Muscle of back (tissue), 3 donors: ENCODE measurements at regions not wholly inside any gene's neighbourhood (a gene's known extent, or its start where the extent isn't known, plus 50 kb on each side); places are given as distances from the start of the nearest gene placed in this dataset.
"Not testable (repeated sequence)": the region's sequence is repeated elsewhere in the genome, so short reads cannot be mapped to it uniquely, and the experiment has no call there.

Source experiments
- DNase-seq, 3 donors: peaks; one replicate each; pipeline versions ENCODE4 v3.0.0 to v3.0.0-alpha.2; 2013

DNA sequence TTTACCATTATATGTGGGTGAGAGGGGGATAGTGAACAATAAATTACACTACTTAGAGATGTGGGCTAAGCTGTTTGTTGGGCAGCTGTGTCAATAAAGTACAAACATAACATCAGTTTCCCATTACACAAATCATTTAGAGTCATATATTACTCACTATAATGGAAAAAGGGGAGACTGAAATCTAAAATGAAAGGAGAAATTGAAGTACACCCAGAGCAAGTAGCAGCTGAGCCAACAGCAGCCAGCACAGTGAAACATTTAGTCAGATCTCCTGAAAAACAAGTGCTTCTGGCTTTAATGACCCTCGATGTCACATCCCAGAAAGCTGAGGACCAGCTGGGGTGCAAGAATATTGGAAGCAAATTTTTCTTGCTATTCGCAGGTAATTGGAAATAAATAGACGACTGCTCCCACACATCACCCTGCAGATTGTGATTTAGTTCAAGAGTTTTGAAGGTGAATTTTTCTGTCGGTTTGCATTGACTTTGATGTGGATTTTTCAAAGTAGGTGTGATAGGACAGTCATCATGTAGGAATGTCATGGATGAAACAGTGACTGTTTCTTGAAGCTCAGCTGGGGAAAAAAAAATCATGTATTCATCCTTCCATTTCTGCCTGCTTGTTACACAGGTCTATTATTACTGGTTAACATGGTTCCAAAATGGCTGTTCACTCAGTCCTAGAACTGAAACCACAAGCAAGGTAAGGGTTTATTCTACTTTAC lies 1607.3 kb upstream of the CELF4 start:
- no peak for DNase-seq

DNA sequence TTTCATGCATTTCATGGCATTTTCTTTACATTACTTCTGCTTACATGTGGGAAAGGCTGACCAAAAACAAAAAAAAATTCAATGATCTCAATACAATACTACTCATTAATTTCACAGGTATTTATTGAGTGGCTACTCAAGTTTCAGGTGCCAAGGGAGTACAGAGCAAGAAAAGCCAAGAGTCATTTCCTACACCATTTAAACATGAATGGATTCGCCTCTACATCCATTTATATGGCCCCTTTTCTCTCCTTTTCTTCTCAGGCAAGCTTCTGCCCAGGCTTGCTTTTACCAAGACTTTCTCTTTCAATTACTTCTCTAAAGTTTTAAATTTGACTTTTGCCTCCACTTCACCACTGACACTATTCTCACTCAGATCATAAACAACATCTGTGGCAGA lies 1603.1 kb upstream of the CELF4 start:
- DNase-seq, result no peak

DNA sequence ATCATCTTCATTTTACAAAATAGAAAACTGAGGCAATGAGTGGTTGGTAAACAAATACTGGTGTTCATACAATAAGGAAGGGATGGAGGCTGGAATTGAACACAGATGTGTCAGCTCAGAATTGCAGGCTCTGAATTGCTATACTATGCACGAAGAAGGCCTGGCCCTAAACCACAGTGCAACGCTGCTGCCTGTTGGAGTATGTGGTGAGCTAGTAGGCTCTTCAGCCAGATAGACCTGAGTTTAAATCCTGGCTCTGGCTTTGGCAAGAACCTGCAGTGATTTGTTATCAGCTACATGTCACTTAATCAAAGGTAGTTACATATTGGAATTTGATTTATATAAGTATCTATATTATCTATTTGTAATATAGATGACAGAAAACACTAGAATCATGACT lies 1602.4 kb upstream of the CELF4 start:
- no peak for DNase-seq

DNA sequence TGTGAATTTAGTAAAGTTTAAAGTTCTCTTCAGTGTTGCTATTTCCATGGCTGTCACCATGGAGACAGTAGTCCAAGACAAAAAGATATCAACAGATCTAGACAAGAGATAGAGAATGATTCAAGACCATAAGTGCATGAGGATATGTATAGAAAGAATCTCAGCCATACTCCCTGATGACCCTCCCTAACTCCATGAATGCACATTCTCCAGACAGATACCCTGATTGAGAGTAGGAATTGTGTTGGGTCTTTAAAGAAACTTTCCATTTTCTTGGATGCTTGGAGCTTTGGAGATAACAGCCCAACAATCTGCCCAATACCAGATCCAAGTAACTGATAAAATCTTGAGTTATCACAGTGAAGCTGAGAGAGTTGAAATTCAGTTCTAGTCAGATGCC lies 1601.2 kb upstream of the CELF4 start:
- no peak for DNase-seq

DNA sequence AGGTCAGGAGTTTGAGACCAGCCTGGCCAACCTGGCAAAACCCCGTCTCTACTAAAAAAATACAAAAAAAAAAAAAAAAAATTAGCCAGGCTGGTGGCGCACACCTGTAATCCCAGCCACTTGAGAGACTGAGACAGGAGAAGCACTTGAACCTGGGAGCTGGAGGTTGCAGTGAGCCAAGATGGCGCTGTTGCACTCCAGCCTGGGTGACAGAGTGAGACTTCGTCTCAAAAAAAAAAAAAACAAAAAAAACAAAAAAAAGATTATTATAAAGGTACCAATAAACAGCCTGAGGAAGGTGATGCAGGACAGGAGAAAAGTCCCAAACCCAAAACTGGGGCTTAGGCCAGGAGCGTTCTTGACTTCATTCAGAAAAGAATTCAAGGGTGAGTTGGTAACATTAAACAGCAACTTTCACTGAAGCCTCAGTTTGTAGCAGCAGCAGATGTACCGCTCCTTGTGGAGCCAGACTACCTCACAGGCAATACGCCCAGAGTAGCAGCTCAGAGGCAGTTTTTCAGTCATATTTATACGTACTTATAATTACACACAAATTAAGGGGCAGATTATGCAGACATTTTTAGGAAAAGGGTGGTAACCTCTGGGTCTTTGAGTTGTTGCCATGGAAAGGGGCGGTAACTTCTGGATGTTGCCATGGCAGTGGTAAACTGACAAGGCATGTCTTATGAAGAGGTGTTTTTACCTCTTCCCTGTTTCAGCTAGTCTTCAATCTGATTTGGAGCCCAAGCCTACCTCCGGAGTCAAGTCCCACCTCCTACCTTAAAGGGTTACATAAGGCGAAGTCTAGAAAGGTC lies 1596.6 kb upstream of the CELF4 start:
- DNase-seq, result no peak

DNA sequence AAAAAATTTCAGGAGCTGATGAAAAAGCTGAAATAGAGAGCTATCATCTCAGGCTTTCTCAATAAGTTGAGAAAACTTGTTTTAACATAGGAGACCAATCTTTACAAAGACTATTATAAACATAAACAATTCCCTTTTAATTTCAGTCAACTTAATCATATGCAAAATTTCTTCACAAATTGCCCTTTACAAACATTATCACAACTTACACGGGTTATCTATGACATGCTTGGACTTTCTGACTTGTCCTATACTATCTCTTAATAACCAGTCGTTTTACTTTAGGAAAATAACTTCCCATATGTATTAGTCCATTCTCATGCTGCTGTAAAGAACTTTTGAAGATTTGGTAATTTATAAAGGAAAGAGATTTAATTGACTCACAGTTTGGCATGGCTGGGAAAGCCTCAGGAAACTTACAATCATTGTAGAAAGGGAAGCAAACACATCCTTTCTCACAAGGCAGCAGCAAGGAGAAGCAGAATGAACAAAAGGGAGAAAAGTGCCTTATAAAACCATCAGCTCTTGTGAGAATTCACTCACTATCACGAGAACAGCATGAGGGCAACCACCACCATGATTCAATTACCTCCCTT lies 1583.7 kb upstream of the CELF4 start:
- DNase-seq, result no peak

DNA sequence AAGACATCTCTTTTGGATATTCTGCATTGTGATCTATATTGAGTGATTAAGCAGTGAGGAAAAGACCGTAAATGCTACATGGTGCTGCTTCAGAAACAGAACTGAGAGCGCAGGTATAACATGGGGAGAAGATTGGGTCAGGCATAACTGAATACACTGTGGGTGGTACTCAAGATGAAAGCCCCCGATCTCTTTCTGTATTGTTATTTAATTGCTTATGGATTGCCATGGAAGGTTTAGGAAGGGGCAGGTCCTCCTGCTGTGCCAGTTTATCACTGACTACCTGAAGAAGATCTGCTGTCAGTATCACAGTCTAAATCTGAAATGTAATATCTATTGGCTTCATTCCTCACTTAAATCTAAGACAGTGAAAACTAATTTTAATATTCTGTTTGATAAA lies 1568.7 kb upstream of the CELF4 start:
- no peak for DNase-seq

DNA sequence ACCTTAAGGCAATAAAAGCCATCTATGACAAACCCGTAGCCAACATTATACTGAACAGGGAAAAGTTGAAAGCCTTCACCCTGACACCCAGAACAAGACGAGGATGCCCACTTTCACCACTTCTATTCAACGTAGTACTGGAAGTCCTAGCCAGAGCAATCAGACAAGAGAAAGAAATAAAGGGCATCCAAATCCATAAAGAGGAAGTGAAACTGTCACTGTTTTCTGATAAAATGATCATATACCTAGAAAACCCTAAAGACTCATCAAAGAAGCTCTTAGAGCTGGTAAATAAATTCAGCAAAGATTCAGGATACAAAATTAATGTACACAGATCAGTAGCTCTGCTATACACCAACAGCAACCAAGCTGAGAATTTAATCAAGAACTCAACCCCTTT lies 1561.9 kb upstream of the CELF4 start:
- not testable (repeated sequence) for DNase-seq

DNA sequence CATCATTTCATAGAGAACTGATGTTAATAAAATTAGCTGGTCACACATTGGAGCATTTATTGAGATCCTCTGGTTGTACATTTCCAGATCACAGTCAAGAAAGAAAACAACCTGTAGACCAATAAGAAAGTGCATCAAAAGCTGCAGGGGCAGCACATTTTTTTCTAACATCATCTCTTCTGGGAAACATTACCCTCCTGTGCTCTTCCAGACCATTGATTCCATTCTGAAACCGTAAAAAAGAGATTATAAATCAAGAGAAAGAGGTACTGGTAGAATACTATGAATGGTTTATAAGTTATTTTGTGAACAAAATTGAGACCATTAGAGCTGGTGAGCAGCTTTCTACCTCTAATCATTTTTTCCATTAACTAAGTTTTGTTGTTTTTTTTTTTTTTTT lies 1548.2 kb upstream of the CELF4 start:
- no peak for DNase-seq

DNA sequence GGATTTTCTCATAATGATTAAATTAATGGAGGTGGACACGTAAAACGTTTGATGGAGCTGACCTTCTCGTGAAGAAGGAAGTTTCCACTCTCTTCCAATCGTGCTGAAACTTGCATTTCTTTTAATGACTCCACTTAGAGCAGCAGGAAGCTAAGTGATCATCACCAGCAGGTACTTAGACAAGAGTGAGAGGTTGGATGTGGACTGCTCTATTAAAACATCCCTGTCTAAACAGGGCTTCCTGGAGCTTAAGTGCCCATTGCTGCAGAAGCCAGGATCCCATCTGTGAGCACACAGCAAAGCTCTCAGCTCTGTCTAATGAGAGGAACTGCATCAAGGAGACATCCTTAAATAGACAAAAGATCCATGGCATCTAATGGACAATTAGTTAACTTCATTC lies 1539.5 kb upstream of the CELF4 start:
- no peak for DNase-seq

DNA sequence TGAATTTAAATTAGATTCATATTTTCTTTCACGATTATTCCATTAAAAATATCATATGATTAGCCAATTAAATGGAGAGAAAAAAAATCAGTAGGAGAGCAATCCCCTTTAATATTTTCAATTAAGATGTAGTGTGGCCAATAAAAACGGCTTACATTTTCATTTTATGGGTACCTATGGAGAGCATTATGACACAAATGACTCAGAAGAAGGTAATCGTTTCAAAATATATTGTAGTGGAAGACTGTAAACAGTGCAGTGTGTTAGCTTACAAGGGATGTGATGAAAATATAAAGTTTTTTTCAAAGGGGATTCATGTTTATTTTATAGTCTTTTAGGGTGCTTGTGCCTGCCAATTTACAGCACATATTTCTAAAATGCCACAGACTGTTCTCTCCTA lies 1507.4 kb upstream of the CELF4 start:
- DNase-seq, result no peak

DNA sequence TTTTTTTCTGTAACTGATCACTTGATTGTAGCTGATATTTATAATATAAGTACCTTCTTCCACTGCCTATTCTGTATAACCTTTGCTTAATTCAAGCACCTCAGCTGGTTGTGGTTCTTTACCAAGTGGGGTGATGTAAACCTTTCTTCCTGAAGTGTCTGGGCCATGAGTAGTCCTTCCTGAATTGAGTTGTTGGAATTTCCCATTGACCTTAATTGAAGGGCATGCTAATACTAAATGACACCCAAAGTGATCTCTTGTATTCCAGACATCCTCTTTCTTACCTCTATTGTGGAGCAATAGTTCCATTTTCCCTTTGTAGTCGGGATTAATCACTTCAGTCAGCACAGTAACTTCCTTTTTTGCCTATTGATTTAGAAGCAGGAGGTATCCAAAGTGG lies 1496.8 kb upstream of the CELF4 start:
- no peak for DNase-seq

DNA sequence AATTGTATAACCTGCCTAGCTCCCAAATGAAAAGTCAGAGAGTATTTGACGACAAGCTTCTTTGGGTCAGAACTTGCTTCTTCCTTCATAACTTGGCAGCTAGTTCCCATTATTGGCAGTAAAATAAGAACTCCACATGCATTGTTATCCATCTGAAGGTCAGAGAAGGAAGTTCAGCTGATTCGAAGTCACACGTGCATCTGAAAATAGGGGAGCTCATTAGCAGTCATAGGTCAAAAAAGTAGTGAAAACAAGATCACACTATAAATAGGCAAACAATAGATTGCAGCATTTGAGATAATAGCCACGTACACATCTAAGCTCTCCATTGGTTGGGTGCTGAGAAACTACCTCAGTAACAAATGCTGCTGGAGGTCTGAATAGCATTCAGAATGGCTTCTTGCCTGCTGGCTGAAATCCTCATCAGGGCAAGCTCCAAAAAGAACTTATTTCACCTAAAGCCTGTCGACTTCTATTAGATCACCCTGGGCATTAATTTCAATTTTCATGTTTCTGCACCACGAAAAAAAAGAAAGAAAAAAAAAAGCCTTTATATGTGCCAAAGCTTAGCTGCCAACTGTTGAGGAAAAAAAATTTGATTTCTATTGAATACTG lies 1492.9 kb upstream of the CELF4 start:
- DNase-seq, result peak in 2 of 3 donors; percentile 8 to 39

DNA sequence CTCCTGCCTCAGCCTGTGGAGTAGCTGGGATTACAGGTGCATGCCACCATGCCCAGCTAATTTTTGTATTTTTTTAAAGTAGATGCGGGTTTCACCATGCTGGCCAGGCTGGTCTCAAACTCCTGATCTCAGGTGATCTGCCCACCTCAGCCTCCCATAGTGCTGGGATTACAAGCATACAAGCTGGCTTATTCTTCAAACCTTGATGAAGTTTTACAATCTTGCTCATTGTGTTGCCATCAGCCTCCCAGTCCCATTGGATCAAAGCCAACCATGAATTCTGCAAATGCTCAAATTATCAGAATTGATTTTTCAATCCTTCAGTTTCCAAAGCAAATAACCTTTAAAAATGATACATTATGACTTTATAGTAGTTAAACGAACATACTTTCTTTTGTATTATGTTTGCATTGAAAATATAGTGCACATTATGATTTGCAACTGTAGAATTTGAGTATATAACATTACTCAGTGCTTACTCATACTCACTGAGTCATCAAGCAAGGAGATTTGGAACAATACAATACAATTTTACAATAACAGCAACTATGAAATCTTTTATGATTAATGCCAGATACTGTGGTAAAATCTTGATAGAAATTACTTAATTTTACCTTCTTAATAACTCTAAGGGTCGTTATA lies 1491.9 kb upstream of the CELF4 start:
- DNase-seq, result no peak

DNA sequence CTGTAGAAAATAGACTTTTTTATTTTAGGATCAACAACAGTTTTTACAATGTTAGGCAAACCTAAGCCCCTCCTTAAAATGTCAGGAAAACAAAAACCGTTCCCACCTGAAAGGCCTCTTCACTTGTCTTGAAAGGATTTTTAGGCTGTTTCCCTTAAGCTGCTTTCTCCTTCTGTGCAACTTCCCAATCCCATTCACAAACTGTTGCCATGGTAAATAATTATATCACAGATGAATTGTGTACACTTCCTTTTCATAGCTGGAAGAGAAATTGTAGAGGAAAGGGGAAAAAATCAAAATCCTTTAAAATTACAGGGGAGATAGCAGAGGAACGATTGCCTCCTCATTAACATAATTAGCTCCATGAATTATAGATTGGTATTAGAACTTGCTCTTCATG lies 1488.0 kb upstream of the CELF4 start:
- DNase-seq, result peak in 2 of 3 donors; percentile 18 to 41

DNA sequence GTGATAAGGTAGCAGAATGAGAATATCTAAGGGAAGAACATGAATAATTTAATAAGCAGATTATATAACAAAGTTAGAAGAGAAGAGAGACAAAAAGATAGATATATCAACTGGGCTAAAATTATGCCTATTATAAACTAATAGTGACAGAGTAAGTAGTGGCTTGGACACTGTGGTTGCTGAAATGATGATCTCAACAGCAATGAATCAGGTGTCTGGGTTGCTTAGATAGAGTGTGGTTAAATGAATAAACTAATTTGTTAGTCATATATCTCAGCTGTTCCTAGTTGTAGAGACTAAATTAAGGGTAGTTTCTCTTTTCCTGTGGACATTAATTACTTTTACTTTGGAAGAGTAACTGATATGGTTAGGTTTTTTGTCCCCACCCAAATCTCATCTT lies 1485.4 kb upstream of the CELF4 start:
- no peak for DNase-seq

DNA sequence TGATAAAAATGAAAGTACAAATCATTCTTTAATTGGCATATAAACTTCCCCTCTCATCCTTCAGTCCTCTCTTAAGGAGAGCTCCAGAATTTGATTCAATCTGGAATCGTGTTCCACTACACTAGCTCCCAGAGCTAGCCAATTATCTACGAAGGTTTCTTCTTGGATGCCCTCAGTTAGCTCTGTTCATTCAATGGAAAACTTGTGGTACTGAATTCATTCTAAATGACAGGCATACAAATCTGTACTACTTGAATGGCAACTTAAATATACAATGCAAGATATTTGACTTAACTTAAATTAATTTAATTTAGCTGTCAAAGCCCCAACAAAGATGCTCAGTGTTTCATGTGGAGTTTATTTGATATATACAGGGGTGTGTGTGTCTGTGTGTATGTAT lies 1474.2 kb upstream of the CELF4 start:
- DNase-seq, result no peak

DNA sequence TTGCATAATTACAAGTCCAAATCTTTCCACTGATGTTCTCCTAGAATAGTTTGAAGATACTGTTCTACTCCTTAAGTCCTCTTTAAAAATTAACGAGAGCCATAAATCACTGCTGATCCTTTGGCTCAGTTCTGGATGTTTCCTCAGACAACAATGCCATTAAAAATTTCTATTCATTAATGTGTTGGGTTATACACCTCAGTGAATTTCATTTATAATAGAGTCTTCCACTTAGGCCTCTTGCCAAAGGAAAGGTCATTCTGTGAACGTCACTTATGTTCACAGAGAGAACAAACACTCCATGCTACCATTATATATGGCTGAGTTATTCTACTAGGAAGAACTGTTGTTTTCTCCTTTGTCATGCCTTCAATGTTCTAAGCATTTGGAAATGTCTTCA lies 1472.3 kb upstream of the CELF4 start:
- no peak for DNase-seq

DNA sequence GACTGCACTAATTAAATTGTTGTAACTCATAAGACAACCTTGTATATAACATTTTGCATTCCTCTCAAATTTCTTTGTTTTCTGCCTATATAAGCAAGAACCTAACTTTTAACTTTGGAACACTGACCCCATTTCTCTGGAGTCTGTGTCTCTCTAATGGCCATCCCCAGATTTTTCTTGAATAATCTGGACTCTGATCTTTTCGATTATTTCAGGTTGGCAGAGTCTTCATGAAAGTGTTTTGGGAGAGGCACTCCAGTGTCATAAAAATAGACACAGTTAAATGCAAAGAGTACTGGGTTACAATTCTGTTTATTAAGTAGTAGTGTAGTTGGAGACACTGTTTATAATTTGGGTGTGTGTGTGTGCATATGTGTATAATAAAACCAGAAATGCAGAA lies 1467.7 kb upstream of the CELF4 start:
- DNase-seq, result no peak

DNA sequence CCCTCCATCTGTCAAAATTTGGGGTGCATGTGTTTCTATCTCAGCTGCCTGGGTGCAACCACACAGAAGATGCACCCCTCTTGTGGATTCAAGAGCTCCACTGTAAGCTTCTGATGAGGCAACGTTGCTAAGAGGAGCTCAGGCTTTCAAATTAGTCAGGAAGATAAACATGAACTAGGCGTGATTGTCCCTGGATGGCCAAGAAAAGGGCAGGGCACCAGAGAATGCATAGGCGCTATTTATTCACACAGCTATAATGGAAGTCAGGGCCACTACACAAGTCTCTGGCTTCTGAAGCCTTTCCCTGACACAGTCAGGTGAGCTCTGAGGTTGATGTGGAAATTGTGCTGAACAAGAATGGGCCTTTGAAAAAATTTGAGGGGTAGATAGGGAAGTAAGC lies 1466.0 kb upstream of the CELF4 start:
- no peak for DNase-seq

DNA sequence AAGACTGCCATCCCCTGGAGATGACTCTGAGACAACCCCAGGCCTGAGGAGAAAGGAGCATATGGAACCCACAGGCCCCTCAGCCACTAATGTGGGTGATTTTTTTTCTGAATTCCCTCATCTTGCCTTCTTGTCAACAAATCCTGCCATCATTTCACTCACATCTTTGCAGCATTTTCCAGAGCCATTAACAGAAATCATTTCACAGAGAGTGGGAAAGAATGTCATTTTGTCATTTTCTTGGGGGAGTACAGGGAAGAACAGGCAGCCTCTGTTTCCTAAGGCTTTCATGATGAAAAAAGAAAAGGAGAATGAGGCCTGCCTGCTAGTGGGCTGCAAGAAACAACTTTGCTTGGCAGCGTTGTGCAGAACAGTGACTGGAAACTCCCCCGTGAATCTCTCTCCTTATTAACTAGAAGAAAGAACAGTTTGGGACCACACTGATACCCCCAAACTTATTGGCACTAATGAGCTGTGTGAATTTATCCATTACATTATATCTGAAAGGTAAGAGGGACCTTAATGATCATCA lies 1464.6 kb upstream of the CELF4 start:
- DNase-seq, result no peak

DNA sequence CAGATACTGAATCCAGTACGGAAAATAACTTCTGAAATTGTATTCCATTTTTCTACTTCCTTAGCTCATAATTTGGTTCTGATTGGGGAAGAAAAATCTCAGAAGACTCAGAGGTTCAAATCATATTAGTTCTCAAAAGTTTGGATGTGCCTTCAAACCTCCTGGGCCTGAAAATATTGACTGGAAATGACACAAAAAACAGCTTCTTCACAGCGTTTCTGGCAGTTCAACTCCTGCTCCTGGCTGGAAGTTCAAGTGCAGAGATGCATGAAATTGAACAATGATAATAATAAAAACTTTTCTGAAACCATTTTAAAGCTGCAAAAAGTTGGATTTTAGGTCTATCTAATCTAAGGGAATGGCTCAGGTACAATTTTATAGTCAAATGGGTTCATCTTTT lies 1459.9 kb upstream of the CELF4 start:
- peak; percentile 41 to 74 (median 63) for DNase-seq
